H9 (cell line): ENCODE measurements at regions not wholly inside any gene's neighbourhood (a gene's known extent, or its start where the extent isn't known, plus 50 kb on each side); places are given as distances from the start of the nearest gene placed in this dataset.

ENCODE experiments used
- DNase-seq: peaks from one replicate; pipeline ENCODE4 v3.0.0-alpha.2; 2017
- H2AFZ ChIP-seq: one replicate; pipeline ENCODE4 v1.6.1; 2013; ENCODE audit warnings: mild to moderate bottlenecking, low read length, control low read depth, moderate library complexity
- H2AK5ac ChIP-seq: 2 replicates; pipeline ENCODE4 v1.6.1; 2013; ENCODE audit warnings: low read length, control low read depth, mixed read lengths; ENCODE audit not compliant: insufficient read length
- H2BK120ac ChIP-seq: one replicate; pipeline ENCODE4 v1.6.1; 2013; ENCODE audit warnings: low read depth, mild to moderate bottlenecking, low read length, control low read depth, inconsistent platforms; ENCODE audit not compliant: poor library complexity, severe bottlenecking
- H2BK12ac ChIP-seq: 2 replicates; pipeline ENCODE4 v1.6.1; 2013; ENCODE audit warnings: low read length, control low read depth, mixed read lengths, low read depth; ENCODE audit not compliant: insufficient read length
- H2BK15ac ChIP-seq: 2 replicates; pipeline ENCODE4 v1.6.1; 2013; ENCODE audit warnings: low read depth, low read length, control low read depth
- H2BK20ac ChIP-seq: one replicate; pipeline ENCODE4 v1.6.1; 2013; ENCODE audit warnings: low read depth, mild to moderate bottlenecking, low read length, control low read depth, inconsistent platforms; ENCODE audit not compliant: poor library complexity, severe bottlenecking
- H2BK5ac ChIP-seq: 2 replicates; pipeline ENCODE4 v1.6.1; 2013; ENCODE audit warnings: low read length, control low read depth, mixed read lengths; ENCODE audit not compliant: insufficient read length
- H3K14ac ChIP-seq: 2 replicates; pipeline ENCODE4 v1.6.1; 2013; ENCODE audit warnings: low read length, control low read depth; ENCODE audit not compliant: insufficient read depth
- H3K18ac ChIP-seq: 2 replicates; pipeline ENCODE4 v1.6.1; 2013; ENCODE audit warnings: low read depth, mild to moderate bottlenecking, mixed read lengths, low read length, control low read depth; ENCODE audit not compliant: insufficient read length
- H3K23ac ChIP-seq: 2 replicates; pipeline ENCODE4 v1.6.1; 2013; ENCODE audit warnings: low read length, control low read depth, mixed read lengths, low read depth; ENCODE audit not compliant: insufficient read length
- H3K23me2 ChIP-seq: 2 replicates; pipeline ENCODE4 v1.6.1; 2013; ENCODE audit warnings: low read depth, mild to moderate bottlenecking, mixed read lengths, low read length, control low read depth; ENCODE audit not compliant: insufficient read length, poor library complexity, severe bottlenecking
- H3K27ac ChIP-seq: 2 replicates; pipeline ENCODE4 v1.5.1; 2013; ENCODE audit warnings: low read length, control low read depth, mixed read lengths, low read depth; ENCODE audit not compliant: insufficient read length
- H3K27me3 ChIP-seq: 2 replicates; pipeline ENCODE4 v1.6.1; 2013; ENCODE audit warnings: low read length, control low read depth, inconsistent platforms; ENCODE audit not compliant: insufficient read depth
- H3K4ac ChIP-seq: 2 replicates; pipeline ENCODE4 v1.6.1; 2013; ENCODE audit warnings: low read depth, mild to moderate bottlenecking, control low read depth, inconsistent platforms, low read length, moderate library complexity
- H3K4me1 ChIP-seq: 2 replicates; pipeline ENCODE4 v1.6.1; 2013; ENCODE audit warnings: low read length, control low read depth, inconsistent platforms; ENCODE audit not compliant: insufficient read depth
- H3K4me2 ChIP-seq: 2 replicates; pipeline ENCODE4 v1.6.1; 2013; ENCODE audit warnings: low read length, control low read depth, mixed read lengths; ENCODE audit not compliant: insufficient read length, insufficient read depth
- H3K56ac ChIP-seq: 2 replicates; pipeline ENCODE4 v1.6.1; 2013; ENCODE audit warnings: low read depth, mild to moderate bottlenecking, mixed read lengths, low read length, control low read depth; ENCODE audit not compliant: insufficient read length
- H3K79me1 ChIP-seq: 2 replicates; pipeline ENCODE4 v1.6.1; 2013; ENCODE audit warnings: low read depth, mild to moderate bottlenecking, moderate library complexity, low read length, control low read depth, inconsistent platforms; ENCODE audit not compliant: insufficient read depth, poor library complexity, severe bottlenecking
- H3K79me2 ChIP-seq: 2 replicates; pipeline ENCODE4 v1.6.1; 2013; ENCODE audit warnings: low read length, control low read depth, inconsistent platforms; ENCODE audit not compliant: insufficient read depth
- H3K9ac ChIP-seq: 2 replicates; pipeline ENCODE4 v1.6.1; 2013; ENCODE audit warnings: low read length, control low read depth, mixed read lengths; ENCODE audit not compliant: insufficient read length; ENCODE audit errors: extremely low read depth
- H3K9me3 ChIP-seq: one replicate; pipeline ENCODE4 v1.6.1; 2013; ENCODE audit warnings: low read depth, low read length, inconsistent platforms; ENCODE audit not compliant: control insufficient read depth
- H3T11ph ChIP-seq: one replicate; pipeline ENCODE4 v1.6.1; 2013; ENCODE audit warnings: mild to moderate bottlenecking, low read length, control low read depth, inconsistent platforms
- H4K20me1 ChIP-seq: one replicate; pipeline ENCODE4 v1.6.1; 2013; ENCODE audit not compliant: control insufficient read depth, insufficient read length, insufficient read depth
- H4K5ac ChIP-seq: 2 replicates; pipeline ENCODE4 v1.6.1; 2013; ENCODE audit warnings: low read depth, mild to moderate bottlenecking, mixed read lengths, low read length, control low read depth; ENCODE audit not compliant: insufficient read length
- H4K8ac ChIP-seq: replicated peaks from 2 replicates; pipeline ENCODE4 v1.6.1; 2013; ENCODE audit warnings: low read length, control low read depth, mixed read lengths, low read depth; ENCODE audit not compliant: insufficient read length
- H4K91ac ChIP-seq: 2 replicates; pipeline ENCODE4 v1.6.1; 2013; ENCODE audit warnings: low read depth, mild to moderate bottlenecking, moderate library complexity, mixed read lengths, low read length, control low read depth; ENCODE audit not compliant: insufficient read length
- H3K27ac Mint-ChIP-seq, 3 experiments: 2 replicates in 2 of 3; 3 replicates in 1 of 3; pipeline ENCODE4 v1.8.0; 2020 to 2021; ENCODE audit warnings: mixed read lengths in 3 of 3, mild to moderate bottlenecking in 1 of 3, moderate library complexity in 1 of 3
- H3K27me3 Mint-ChIP-seq: 2 replicates; pipeline ENCODE4 v1.8.0; 2021; ENCODE audit warnings: low read depth, mild to moderate bottlenecking, moderate library complexity, mixed read lengths
- H3K36me3 Mint-ChIP-seq, 3 experiments: 2 replicates in 2 of 3; 3 replicates in 1 of 3; pipeline ENCODE4 v1.8.0; 2020 to 2021; ENCODE audit warnings: low read depth in 3 of 3, mixed read lengths in 3 of 3; ENCODE audit not compliant: insufficient read depth in 1 of 3
- H3K4me1 Mint-ChIP-seq, 2 experiments: 2 replicates each; pipeline ENCODE4 v1.8.0; 2020; ENCODE audit warnings: mixed read lengths in 2 of 2
- H3K4me3 Mint-ChIP-seq, 2 experiments: 2 replicates in 1 of 2; 3 replicates in 1 of 2; pipeline ENCODE4 v1.8.0; 2020 to 2021; ENCODE audit warnings: mild to moderate bottlenecking in 2 of 2, mixed read lengths in 2 of 2, moderate library complexity in 1 of 2
- H3K9me3 Mint-ChIP-seq, 2 experiments: 2 replicates in 1 of 2; 3 replicates in 1 of 2; pipeline ENCODE4 v1.8.0; 2020; ENCODE audit warnings: mild to moderate bottlenecking in 2 of 2, mixed read lengths in 2 of 2, moderate library complexity in 1 of 2
- WGBS: extraction: QIAGEN DNeasy Blood & Tissue Kit; methylation state at CpG from one replicate; pipeline ENCODE4 v1.1.7; 2013; ENCODE audit warnings: missing lambda C conversion rate, low lambda C conversion rate, mixed read lengths; ENCODE audit not compliant: insufficient read length; ENCODE audit errors: extremely low coverage; 5-methylcytosine and 5-hydroxymethylcytosine counted together
- TF ChIP-seq, protein P1 (sequence below): fragments of 200-600 bp; sonication (generic); conservative IDR thresholded peaks from 3 replicates; pipeline ENCODE4 v1.8.0; 2021; ENCODE audit warnings: antibody characterized with exemption, mild to moderate bottlenecking

DNA sequence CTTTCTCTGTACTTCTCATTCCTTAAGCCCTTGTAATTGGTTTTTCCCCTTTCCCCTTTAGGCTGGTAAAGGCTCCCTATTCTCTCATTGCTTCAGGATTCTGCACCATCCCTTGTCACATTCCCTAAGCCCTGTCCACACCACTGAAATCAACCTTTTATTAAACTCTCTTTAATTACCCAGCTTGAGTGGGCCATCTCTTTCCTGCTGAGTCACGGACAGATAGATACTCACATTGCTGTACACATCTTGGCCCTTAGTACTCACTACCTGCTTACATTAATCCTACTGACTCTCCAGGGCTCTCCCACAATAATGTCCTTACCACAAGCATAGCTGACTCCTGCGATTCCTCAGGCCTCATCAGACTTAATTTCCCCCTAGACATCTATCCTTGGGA is 94.0 kb upstream of the PCGF5 start:
- Histone ChIP-seq H3K14ac (no peak overlapping the region), H2BK12ac (no peak overlapping the region), H3K4me2 (no peak overlapping the region), H2BK120ac (no peak overlapping the region), H3K79me2 (no peaks in the 10 kb centered on the region), H4K20me1 (no peaks in the 10 kb centered on the region), H3K27ac (no peak overlapping the region), H3K23ac (no peak overlapping the region), H3K27me3 (no peaks in the 10 kb centered on the region), H3K79me1 (no peaks in the 10 kb centered on the region), H3K4ac (no peak overlapping the region), H3K23me2 (no peaks in the 10 kb centered on the region), H3K4me1 (no peaks in the 10 kb centered on the region), H4K91ac (no peak overlapping the region), H4K8ac (no peak overlapping the region), H3K18ac (no peak overlapping the region), H3K56ac (no peak overlapping the region), H4K5ac (no peak overlapping the region), H3K9ac (no peak overlapping the region), H3K9me3 (no peaks in the 10 kb centered on the region), H3T11ph (no peak overlapping the region), H2BK15ac (no peak overlapping the region), H2BK20ac (no peak overlapping the region), H2AFZ (no peak overlapping the region), H2AK5ac (no peak overlapping the region), H2BK5ac (no peak overlapping the region)
- no peak for DNase-seq
- no peak overlapping the region for H3K27ac Mint-ChIP-seq
- H3K36me3 Mint-ChIP-seq: no peaks in the 10 kb centered on the region
- TF ChIP-seq, protein P1, sequence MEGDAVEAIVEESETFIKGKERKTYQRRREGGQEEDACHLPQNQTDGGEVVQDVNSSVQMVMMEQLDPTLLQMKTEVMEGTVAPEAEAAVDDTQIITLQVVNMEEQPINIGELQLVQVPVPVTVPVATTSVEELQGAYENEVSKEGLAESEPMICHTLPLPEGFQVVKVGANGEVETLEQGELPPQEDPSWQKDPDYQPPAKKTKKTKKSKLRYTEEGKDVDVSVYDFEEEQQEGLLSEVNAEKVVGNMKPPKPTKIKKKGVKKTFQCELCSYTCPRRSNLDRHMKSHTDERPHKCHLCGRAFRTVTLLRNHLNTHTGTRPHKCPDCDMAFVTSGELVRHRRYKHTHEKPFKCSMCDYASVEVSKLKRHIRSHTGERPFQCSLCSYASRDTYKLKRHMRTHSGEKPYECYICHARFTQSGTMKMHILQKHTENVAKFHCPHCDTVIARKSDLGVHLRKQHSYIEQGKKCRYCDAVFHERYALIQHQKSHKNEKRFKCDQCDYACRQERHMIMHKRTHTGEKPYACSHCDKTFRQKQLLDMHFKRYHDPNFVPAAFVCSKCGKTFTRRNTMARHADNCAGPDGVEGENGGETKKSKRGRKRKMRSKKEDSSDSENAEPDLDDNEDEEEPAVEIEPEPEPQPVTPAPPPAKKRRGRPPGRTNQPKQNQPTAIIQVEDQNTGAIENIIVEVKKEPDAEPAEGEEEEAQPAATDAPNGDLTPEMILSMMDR: no peak
- no CpG with 5 or more reads among the region's 2 CpGs for whole genome bisulfite sequencing
- no peak overlapping the region for H3K4me3 Mint-ChIP-seq
- H3K4me1 Mint-ChIP-seq: peaks cover 0 to 7% of the 10 kb centered on the region in 2 experiments; a peak in 2 of 4 replicates
- H3K9me3 Mint-ChIP-seq: peaks cover 0 to 3% of the 10 kb centered on the region in 2 experiments; a peak in 1 of 5 replicates
- H3K27me3 Mint-ChIP-seq: peaks cover 6% of the 10 kb centered on the region
